ENCODE measurements at regions not wholly inside any gene's neighbourhood (a gene's known extent, or its start where the extent isn't known, plus 50 kb on each side); places are given as distances from the start of the nearest gene placed in this dataset.

DNA sequence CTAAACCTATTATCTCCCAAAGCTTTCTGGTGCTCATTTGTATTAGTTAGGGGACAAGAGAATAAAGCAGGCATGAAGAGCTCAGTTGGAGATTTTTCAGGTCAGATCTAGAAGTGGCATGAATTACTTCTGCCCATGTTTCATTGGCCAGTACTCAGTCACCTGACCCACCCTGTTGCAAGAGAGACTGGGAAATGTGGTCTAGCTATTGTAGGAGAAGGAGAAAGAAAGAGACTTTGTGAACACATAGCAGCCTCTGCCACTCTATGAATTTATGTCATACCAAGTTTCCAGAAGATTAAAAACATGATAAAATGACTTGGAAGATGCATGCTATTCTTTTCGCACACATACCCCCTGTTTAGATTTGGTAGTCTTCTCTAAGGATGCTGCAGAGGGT lies 302.3 kb upstream of the RUNX1 start:
- TF ChIP-seq XRCC5 (optimal IDR thresholded peaks at IDR 0.05; ENCODE audit: low read length) (no peak), POLR2A (IDR thresholded peaks at IDR 0.05; ENCODE audit: insufficient read depth in 1 of 2, low read depth in 2 of 2, low read length in 2 of 2) (no peak), CHCHD3 (CRISPR knock-in tag; IDR thresholded peaks at IDR 0.05) (no peak), HNRNPLL (IDR thresholded peaks at IDR 0.05; ENCODE audit: low read depth, low read length, poor library complexity, severe bottlenecking) (no peak), XBP1 (CRISPR knock-in tag; IDR thresholded peaks at IDR 0.05) (no peak), TSC22D2 (CRISPR knock-in tag; IDR thresholded peaks at IDR 0.05; ENCODE audit: borderline replicate concordance) (no peak), RAD21 (CRISPR knock-in tag; IDR thresholded peaks at IDR 0.05) (no peak), ZNF292 (CRISPR knock-in tag; IDR thresholded peaks at IDR 0.05; ENCODE audit: borderline replicate concordance, low read depth) (no peak)
- TF ChIP-seq, protein P1, sequence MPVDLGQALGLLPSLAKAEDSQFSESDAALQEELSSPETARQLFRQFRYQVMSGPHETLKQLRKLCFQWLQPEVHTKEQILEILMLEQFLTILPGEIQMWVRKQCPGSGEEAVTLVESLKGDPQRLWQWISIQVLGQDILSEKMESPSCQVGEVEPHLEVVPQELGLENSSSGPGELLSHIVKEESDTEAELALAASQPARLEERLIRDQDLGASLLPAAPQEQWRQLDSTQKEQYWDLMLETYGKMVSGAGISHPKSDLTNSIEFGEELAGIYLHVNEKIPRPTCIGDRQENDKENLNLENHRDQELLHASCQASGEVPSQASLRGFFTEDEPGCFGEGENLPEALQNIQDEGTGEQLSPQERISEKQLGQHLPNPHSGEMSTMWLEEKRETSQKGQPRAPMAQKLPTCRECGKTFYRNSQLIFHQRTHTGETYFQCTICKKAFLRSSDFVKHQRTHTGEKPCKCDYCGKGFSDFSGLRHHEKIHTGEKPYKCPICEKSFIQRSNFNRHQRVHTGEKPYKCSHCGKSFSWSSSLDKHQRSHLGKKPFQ (CRISPR knock-in tag; IDR thresholded peaks at IDR 0.05; ENCODE audit: insufficient replicate concordance), result no peak
- TF ChIP-seq, protein P2, sequence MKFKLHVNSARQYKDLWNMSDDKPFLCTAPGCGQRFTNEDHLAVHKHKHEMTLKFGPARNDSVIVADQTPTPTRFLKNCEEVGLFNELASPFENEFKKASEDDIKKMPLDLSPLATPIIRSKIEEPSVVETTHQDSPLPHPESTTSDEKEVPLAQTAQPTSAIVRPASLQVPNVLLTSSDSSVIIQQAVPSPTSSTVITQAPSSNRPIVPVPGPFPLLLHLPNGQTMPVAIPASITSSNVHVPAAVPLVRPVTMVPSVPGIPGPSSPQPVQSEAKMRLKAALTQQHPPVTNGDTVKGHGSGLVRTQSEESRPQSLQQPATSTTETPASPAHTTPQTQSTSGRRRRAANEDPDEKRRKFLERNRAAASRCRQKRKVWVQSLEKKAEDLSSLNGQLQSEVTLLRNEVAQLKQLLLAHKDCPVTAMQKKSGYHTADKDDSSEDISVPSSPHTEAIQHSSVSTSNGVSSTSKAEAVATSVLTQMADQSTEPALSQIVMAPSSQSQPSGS (CRISPR knock-in tag; IDR thresholded peaks at IDR 0.05), result no peak
- TF ChIP-seq, protein P3, sequence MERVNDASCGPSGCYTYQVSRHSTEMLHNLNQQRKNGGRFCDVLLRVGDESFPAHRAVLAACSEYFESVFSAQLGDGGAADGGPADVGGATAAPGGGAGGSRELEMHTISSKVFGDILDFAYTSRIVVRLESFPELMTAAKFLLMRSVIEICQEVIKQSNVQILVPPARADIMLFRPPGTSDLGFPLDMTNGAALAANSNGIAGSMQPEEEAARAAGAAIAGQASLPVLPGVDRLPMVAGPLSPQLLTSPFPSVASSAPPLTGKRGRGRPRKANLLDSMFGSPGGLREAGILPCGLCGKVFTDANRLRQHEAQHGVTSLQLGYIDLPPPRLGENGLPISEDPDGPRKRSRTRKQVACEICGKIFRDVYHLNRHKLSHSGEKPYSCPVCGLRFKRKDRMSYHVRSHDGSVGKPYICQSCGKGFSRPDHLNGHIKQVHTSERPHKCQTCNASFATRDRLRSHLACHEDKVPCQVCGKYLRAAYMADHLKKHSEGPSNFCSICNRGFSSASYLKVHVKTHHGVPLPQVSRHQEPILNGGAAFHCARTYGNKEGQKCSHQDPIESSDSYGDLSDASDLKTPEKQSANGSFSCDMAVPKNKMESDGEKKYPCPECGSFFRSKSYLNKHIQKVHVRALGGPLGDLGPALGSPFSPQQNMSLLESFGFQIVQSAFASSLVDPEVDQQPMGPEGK (CRISPR knock-in tag; IDR thresholded peaks at IDR 0.05), result no peak
- TF ChIP-seq, protein P4, sequence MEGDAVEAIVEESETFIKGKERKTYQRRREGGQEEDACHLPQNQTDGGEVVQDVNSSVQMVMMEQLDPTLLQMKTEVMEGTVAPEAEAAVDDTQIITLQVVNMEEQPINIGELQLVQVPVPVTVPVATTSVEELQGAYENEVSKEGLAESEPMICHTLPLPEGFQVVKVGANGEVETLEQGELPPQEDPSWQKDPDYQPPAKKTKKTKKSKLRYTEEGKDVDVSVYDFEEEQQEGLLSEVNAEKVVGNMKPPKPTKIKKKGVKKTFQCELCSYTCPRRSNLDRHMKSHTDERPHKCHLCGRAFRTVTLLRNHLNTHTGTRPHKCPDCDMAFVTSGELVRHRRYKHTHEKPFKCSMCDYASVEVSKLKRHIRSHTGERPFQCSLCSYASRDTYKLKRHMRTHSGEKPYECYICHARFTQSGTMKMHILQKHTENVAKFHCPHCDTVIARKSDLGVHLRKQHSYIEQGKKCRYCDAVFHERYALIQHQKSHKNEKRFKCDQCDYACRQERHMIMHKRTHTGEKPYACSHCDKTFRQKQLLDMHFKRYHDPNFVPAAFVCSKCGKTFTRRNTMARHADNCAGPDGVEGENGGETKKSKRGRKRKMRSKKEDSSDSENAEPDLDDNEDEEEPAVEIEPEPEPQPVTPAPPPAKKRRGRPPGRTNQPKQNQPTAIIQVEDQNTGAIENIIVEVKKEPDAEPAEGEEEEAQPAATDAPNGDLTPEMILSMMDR (CRISPR knock-in tag; IDR thresholded peaks at IDR 0.05), result no peak
- TF ChIP-seq, protein P5, sequence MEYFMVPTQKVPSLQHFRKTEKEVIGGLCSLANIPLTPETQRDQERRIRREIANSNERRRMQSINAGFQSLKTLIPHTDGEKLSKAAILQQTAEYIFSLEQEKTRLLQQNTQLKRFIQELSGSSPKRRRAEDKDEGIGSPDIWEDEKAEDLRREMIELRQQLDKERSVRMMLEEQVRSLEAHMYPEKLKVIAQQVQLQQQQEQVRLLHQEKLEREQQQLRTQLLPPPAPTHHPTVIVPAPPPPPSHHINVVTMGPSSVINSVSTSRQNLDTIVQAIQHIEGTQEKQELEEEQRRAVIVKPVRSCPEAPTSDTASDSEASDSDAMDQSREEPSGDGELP (IDR thresholded peaks at IDR 0.05; ENCODE audit: borderline replicate concordance, low read depth), result no peak

Data from HepG2 (cell line).